ENCODE measurements at regions not wholly inside any gene's neighbourhood (a gene's known extent, or its start where the extent isn't known, plus 50 kb on each side); places are given as distances from the start of the nearest gene placed in this dataset.

DNA sequence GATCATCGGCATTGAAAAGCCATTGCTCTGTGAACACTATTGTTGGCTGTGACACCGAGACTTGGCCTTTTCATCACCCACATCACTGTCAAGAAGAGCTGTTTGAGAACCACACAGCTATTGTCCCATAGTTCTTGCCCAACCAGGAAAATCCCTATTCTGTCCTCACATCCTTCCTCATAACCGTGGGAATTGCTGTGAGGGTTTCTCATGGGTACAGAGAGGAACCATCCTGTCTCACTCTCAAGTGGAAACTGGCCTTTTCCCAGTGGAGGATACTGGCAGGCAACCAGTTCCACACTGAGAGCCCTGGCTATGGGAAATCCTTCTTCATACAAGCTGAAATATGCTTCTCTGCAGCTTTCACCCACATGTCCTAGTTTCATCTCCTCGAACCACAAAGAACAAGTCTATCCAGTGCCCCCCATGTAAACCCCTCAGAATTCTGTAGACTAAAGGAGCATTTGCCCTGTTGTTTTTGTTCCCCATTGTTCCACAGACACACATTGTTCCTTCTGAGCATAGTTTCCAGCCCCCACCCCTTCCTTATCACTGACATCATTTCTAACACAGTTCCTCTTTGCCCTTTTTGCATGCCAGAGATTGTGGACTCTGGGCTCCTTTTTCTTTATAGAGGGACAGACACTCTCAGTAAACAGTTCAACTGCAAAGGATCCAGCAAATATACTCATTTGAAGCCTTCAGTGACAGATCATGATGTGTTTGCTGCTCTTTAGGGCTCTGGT, 57.8 kb upstream of the C5orf46 start:
- POLR2A ChIA-PET, result interaction anchor here (0.6 kb wide), 1 partner anchor 232 kb away, joined by 4 read pairs; no protein-coding TSS in a partner anchor

DNA sequence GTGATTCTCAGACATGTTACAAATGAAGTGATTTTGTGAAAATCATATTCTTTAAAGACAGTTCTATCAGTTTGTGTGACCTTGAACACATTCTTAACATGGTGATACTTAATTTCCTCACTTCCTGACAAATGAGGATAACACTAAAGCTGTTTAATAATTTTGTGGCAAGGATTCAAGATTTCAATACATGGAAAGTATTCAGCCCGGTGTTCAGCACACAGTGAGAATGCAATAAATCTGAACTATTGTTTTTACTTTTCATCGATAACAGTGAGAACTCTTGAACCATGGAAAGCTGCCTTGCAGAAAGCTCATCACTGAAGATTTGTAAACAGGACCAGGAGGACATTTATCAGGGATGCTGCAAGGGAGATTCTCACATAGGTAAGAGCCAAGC, 57.1 kb upstream of the C5orf46 start:
- Mint-ChIP-seq H3K27ac (no peak overlapping the region), H3K9me3 (no peaks in the 10 kb centered on the region), H3K27me3 (ENCODE audit: low read depth) (no peaks in the 10 kb centered on the region), H3K36me3 (peaks cover 18% of the 10 kb centered on the region), H3K4me3 (no peak overlapping the region), H3K4me1 (no peaks in the 10 kb centered on the region)
- POLR2A ChIA-PET, result no interaction called here
- DNase-seq (ENCODE audit: low spot score), result no peak
- no peak for TF ChIP-seq JUN (CRISPR knock-in tag; IDR thresholded peaks at IDR 0.05)
- no peak for TF ChIP-seq ZNF396 (CRISPR knock-in tag; IDR thresholded peaks at IDR 0.05; ENCODE audit: borderline replicate concordance)
- TF ChIP-seq KAT7 (CRISPR knock-in tag; IDR thresholded peaks at IDR 0.05; ENCODE audit: borderline replicate concordance), result no peak
- CTCF ChIA-PET, result no interaction called here
- ATAC-seq, result no peak

More for the DNA sequence above, 57.8 kb upstream of the C5orf46 start:
- no peaks in the 10 kb centered on the region for H3K9me3 Mint-ChIP-seq
- CTCF ChIA-PET, result no interaction called here
- H3K4me3 Mint-ChIP-seq, result no peak overlapping the region
- ATAC-seq, result no peak
- H3K4me1 Mint-ChIP-seq, result no peaks in the 10 kb centered on the region
- no peak overlapping the region for H3K27ac Mint-ChIP-seq
- no peak for DNase-seq (ENCODE audit: low spot score)
- no peaks in the 10 kb centered on the region for H3K27me3 Mint-ChIP-seq (ENCODE audit: low read depth)
- TF ChIP-seq PRRX2 (CRISPR knock-in tag; IDR thresholded peaks at IDR 0.05) (no peak), FOXK1 (CRISPR knock-in tag; IDR thresholded peaks at IDR 0.05) (no peak), FOXJ3 (CRISPR knock-in tag; IDR thresholded peaks at IDR 0.05; ENCODE audit: borderline replicate concordance) (no peak), NR2C2 (CRISPR knock-in tag; IDR thresholded peaks at IDR 0.05) (no peak), ZNF317 (CRISPR knock-in tag; IDR thresholded peaks at IDR 0.05; ENCODE audit: borderline replicate concordance, low read depth) (no peak), ZNF219 (CRISPR knock-in tag; IDR thresholded peaks at IDR 0.05; ENCODE audit: borderline replicate concordance) (no peak), RELA (CRISPR knock-in tag; IDR thresholded peaks at IDR 0.05; ENCODE audit: borderline replicate concordance) (no peak), FOXP1 (CRISPR knock-in tag; IDR thresholded peaks at IDR 0.05; ENCODE audit: borderline replicate concordance) (no peak), ATF1 (CRISPR knock-in tag; IDR thresholded peaks at IDR 0.05) (no peak), CBFB (CRISPR knock-in tag; IDR thresholded peaks at IDR 0.05; ENCODE audit: low read depth) (no peak), ESRRA (CRISPR knock-in tag; IDR thresholded peaks at IDR 0.05; ENCODE audit: borderline replicate concordance) (no peak), NR3C1 (CRISPR knock-in tag; conservative IDR thresholded peaks at IDR 0.05; ENCODE audit: low read depth) (no peak)
- TF ChIP-seq, protein P1, sequence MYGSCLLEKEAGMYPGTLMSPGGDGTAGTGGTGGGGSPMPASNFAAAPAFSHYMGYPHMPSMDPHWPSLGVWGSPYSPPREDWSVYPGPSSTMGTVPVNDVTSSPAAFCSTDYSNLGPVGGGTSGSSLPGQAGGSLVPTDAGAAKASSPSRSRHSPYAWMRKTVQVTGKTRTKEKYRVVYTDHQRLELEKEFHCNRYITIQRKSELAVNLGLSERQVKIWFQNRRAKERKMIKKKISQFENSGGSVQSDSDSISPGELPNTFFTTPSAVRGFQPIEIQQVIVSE (CRISPR knock-in tag; IDR thresholded peaks at IDR 0.05; ENCODE audit: borderline replicate concordance), result no peak
- TF ChIP-seq, protein P2, sequence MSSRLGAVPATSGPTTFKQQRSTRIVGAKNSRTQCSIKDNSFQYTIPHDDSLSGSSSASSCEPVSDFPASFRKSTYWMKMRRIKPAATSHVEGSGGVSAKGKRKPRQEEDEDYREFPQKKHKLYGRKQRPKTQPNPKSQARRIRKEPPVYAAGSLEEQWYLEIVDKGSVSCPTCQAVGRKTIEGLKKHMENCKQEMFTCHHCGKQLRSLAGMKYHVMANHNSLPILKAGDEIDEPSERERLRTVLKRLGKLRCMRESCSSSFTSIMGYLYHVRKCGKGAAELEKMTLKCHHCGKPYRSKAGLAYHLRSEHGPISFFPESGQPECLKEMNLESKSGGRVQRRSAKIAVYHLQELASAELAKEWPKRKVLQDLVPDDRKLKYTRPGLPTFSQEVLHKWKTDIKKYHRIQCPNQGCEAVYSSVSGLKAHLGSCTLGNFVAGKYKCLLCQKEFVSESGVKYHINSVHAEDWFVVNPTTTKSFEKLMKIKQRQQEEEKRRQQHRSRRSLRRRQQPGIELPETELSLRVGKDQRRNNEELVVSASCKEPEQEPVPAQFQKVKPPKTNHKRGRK (CRISPR knock-in tag; IDR thresholded peaks at IDR 0.05; ENCODE audit: borderline replicate concordance), result no peak
- TF ChIP-seq, protein P3, sequence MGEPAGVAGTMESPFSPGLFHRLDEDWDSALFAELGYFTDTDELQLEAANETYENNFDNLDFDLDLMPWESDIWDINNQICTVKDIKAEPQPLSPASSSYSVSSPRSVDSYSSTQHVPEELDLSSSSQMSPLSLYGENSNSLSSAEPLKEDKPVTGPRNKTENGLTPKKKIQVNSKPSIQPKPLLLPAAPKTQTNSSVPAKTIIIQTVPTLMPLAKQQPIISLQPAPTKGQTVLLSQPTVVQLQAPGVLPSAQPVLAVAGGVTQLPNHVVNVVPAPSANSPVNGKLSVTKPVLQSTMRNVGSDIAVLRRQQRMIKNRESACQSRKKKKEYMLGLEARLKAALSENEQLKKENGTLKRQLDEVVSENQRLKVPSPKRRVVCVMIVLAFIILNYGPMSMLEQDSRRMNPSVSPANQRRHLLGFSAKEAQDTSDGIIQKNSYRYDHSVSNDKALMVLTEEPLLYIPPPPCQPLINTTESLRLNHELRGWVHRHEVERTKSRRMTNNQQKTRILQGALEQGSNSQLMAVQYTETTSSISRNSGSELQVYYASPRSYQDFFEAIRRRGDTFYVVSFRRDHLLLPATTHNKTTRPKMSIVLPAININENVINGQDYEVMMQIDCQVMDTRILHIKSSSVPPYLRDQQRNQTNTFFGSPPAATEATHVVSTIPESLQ (CRISPR knock-in tag; IDR thresholded peaks at IDR 0.05), result no peak
- TF ChIP-seq, protein P4, sequence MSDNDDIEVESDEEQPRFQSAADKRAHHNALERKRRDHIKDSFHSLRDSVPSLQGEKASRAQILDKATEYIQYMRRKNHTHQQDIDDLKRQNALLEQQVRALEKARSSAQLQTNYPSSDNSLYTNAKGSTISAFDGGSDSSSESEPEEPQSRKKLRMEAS (CRISPR knock-in tag; IDR thresholded peaks at IDR 0.05), result no peak
- TF ChIP-seq, protein P5, sequence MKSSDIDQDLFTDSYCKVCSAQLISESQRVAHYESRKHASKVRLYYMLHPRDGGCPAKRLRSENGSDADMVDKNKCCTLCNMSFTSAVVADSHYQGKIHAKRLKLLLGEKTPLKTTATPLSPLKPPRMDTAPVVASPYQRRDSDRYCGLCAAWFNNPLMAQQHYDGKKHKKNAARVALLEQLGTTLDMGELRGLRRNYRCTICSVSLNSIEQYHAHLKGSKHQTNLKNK (CRISPR knock-in tag; IDR thresholded peaks at IDR 0.05), result no peak
- H3K36me3 Mint-ChIP-seq, result peaks cover 18% of the 10 kb centered on the region

All from WTC11 (cell line).